Panc1 (cell line): ENCODE measurements at regions not wholly inside any gene's neighbourhood (a gene's known extent, or its start where the extent isn't known, plus 50 kb on each side); places are given as distances from the start of the nearest gene placed in this dataset.

Experiments used
- CTCF ChIP-seq: fragments of 450-650 bp; IDR thresholded peaks from 2 replicates; pipeline ENCODE4 v1.5.1; 2017; ENCODE audit warnings: mild to moderate bottlenecking
- POLR2AphosphoS5 ChIP-seq: IDR thresholded peaks from 2 replicates; pipeline ENCODE4 v1.6.1; 2012; ENCODE audit warnings: mild to moderate bottlenecking, low read depth, low read length, moderate library complexity
- REST ChIP-seq, 2 experiments: IDR thresholded peaks; 2 replicates each; pipeline ENCODE4 v1.6.1; 2011 to 2012; ENCODE audit warnings: low read depth in 2 of 2, control low read depth in 1 of 2, low read length in 1 of 2, mild to moderate bottlenecking in 1 of 2, moderate library complexity in 1 of 2; ENCODE audit not compliant: insufficient read depth in 1 of 2
- SIN3A ChIP-seq: IDR thresholded peaks from 2 replicates; pipeline ENCODE4 v1.6.1; 2012; ENCODE audit warnings: low read depth, mild to moderate bottlenecking, low read length, moderate library complexity, borderline replicate concordance; ENCODE audit not compliant: insufficient read depth
- TCF7L2 ChIP-seq: IDR thresholded peaks from 2 replicates; pipeline ENCODE4 v1.6.1; 2011; ENCODE audit warnings: mild to moderate bottlenecking, low read depth, low read length, inconsistent platforms

GRCh38 chr6:150800674-150801314 lies 64.7 kb upstream of the MTHFD1L start:
- no peak for TF ChIP-seq POLR2AphosphoS5
- no peak for TF ChIP-seq CTCF
- TF ChIP-seq REST (IDR thresholded peaks at IDR 0.05; ENCODE audit: insufficient read depth in 1 of 2, low read depth in 2 of 2, low read length in 1 of 2): no peak
- TF ChIP-seq TCF7L2: no peak
- TF ChIP-seq SIN3A: no peak
